GM19043 (cell line): ENCODE measurements at regions not wholly inside any gene's neighbourhood (a gene's known extent, or its start where the extent isn't known, plus 50 kb on each side); places are given as distances from the start of the nearest gene placed in this dataset.
"Not testable (repeated sequence)": the region's sequence is repeated elsewhere in the genome, so short reads cannot be mapped to it uniquely, and the experiment has no call there.

ENCODE experiments used
- ATAC-seq: cut with Tn5 transposase; IDR thresholded peaks from one replicate; pipeline ENCODE4 v1.9.1; 2021; ENCODE audit warnings: low read depth; ENCODE audit not compliant: unreplicated experiment

- peak; percentile 64 for ATAC-seq
These were observed 317.8 kb downstream of the SH2D4B start for GRCh38 chr10:80855348-80855971.

DNA sequence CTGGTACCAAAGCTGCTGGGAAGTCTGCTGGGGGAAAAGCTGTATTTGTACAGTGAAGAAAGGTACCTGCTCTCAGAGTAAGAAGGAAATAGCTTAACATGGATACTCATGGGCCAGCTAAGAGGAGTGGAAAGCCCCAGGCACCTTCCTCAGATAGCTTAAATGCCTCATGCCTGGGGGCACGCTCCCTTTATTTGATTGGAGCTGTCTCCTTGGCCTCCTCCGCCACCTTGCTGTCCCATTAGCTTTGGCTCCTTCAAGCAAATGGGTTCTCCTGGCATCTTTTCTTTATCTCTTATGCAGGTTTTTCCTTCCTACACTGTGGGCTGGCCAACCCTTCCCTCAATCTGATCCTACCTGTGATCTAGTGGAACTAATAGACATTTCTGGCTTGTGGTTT is 318.5 kb downstream of the SH2D4B start:
- ATAC-seq: no peak

GRCh38 chr10:80859279-80859678 is 321.6 kb downstream of the SH2D4B start:
- not testable (repeated sequence) for ATAC-seq

DNA sequence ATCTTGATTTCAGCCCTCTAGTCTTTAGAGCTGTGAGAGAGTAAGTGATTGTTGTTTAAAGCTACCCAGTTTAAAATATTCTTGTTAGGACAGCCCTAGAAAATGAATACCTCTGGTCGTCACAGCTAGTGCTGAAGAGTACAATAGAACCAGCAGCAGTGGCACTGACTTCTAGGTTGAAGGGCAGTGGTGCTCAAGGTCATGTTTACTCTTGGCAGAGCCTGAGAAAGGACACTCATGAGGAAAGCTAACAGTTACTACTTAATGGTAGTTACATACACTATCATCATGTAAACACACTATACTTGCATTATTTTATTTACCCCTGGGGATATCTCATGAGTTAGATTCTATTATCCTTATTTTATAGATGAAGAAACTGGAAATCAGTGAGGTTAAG is 323.0 kb downstream of the SH2D4B start:
- ATAC-seq: no peak

DNA sequence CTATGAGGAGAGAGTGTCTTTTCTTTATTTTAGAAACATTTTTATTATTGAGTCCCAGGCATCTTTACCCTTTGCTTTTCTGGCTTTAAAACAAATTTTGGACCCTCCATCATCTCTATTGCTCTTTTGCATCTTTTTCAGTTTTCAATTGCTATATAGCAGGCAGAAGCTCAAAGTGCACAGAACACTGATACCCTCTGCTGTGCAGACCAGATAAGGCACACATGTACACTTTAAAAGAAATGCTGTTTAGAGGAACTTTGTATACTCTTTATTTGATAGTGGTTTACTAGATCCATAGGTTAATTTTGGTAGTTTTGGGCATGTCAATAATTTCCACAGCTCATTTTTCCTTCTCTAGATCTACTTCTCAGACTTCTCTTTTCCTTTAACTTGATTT is 324.2 kb downstream of the SH2D4B start:
- no peak for ATAC-seq

GRCh38 chr10:80870282-80870681 is 332.6 kb downstream of the SH2D4B start:
- ATAC-seq: peak; percentile 88

DNA sequence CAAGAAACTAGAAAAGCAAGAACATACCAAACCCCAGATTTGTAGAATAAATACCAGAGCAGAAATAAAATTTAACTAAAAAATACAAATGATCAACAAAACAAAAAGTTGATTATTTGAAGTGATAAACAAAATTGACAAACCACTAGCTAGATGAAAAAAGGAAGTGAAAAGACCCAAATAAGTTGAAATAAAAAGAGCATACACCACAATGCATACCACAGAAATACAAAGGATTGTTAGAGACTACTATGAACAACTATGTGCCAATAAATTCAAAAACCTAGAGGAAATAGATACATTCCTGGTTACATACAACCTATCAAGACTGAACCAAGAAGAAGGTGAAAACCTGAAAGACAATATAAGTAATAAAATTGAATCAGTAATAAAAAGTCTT is 333.4 kb downstream of the SH2D4B start:
- no peak for ATAC-seq

DNA sequence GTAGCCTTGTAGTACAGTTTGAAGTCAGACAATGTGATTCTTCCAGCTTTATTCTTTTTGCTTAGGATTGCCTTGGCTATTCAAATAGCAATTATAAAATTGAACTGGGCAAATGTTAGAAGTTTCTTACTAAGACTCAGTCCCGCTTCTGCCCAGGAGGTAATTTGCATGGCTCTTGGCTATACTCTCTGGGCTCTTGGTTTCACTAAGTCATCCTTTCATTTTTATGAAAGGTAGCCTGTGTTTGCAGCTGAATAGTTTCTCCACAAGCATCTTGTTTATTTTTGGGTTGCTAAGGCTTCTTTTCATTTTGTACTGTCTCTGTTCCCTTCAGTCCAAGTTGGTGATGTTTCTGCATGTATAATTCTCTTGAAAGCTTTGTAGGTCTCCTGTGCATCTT is 340.6 kb downstream of the SH2D4B start:
- ATAC-seq: no peak

- ATAC-seq: no peak
These were observed 352.4 kb downstream of the SH2D4B start for GRCh38 chr10:80890146-80890545.

DNA sequence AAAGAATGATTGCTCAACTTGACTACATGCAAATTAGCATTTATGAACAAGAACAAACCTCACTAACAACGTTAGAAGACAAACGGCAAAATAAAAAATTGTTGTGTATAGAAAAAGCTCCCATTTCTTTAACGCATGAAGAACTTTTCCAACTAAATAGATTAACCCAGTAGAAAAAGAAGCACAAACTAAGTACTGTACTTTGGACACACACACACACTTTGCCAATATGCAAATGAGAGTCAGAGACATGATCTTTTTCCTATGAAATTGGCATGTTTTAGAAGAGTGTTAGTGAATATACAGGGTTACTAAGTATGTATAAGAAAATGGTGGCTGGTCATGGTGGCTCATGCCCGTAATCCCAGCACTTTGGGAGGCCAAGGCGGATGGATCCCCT is 355.6 kb downstream of the SH2D4B start:
- ATAC-seq: no peak

GRCh38 chr10:80894311-80894791 is 356.6 kb downstream of the SH2D4B start:
- no peak for ATAC-seq

DNA sequence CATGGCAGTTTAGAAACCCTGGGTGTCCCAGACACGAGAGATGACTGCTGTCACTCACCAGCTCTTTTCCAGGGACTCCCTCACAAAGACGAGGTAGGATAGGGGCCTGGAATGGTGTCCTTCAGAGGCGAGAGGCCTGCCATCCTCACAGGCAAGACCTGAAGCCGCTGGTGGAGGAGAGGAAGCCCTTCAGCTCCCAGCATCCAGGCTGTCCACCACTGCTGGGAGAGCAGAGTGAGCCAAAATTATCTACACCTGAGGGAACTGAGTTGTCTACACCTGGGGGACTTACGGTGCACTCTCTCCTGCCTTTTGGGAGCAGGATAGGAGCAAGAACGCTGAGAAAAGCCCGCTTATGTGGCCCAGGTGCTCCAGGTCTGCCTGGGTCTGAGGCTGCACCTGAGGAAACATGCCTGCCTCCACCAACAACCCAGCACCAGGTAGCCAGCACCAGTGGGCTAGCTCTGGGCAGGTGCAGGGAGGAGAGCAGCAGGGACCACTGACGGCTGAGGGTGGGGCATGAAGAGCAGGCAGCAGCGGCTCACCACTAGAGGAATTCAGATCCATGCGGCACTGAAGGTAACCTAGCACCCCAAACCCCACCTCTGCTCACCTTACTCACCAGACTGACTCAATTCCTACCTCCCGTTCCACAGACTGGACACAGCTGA is 357.2 kb downstream of the SH2D4B start:
- ATAC-seq: no peak

DNA sequence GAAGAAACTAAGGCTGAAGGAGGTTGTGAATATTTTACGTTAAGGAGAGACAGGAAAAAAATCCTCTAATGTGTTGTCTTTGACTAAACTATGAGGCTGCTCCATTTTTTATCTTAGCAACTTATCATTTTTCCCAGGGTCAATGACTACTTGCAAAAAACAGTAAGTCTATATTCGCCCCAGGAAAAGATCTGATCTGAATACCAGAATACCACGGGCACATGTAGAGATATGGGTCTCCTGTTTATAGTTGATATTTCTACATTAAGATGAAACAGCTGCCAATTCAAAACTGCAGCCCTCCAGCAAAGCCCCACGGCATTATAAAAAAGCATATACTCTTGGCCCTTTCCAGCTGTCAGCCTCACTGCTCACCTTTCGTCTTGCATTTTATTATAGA is 358.4 kb downstream of the SH2D4B start:
- no peak for ATAC-seq

- ATAC-seq: no peak
These were observed 359.3 kb downstream of the SH2D4B start for GRCh38 chr10:80896959-80897358.

DNA sequence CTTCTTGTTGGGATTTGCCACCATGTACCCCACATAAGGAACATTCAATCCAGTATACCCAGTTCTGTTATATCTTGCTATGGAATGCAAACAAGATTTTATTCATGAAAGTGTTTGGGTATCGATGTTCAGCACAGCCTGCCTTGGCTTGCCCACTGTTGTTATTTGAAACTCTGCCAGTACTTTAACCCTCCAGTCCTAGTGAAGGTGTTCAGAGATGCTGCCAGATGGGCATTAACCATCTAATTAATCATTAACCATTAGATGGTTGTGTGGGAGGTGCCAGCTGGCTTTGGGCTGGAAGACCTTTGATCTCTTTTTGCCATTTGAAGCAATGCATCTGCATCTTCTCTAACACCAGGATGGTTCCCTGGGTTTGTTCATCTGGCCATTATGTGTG is 363.0 kb downstream of the SH2D4B start:
- no peak for ATAC-seq

DNA sequence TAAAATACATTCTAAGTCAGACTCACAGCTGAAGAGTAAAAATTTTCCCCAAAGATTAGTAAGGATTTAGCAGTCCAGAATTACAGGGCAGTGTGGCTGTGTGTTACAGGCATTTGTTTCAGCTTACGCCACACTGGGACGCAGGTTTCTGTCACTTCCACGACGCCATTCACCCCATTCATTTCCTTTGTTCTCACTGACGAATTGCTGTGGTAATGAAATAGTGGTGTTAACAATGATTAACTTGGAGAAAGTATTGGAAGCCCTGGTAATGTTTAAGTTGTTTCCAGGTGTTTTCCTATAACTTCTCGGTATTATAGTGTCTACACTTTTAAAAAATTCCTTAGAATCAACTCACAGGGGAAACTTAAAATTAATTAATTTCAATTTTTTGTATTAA is 370.9 kb downstream of the SH2D4B start:
- ATAC-seq: no peak

- no peak for ATAC-seq
These were observed 371.6 kb downstream of the SH2D4B start for GRCh38 chr10:80909254-80909653.

DNA sequence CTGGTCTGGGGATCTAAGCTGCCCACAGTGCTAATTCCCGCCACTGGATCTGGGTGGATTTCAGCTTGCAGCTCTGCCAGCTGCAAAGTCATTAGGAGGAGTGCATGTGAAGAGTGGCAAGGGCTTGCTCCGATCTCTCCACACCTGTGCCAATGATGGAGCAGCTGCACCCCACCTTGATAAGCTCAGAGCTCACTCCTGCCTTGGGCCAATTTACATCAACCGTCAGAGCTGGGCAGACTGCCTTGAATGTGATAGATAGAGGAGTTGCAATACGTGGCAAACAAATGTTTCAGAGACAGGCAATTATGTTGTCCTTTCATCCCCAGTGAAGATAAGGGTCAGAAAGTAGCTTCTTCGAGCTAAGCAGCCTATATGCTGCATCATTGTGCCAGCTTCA is 379.9 kb downstream of the SH2D4B start:
- ATAC-seq: no peak

DNA sequence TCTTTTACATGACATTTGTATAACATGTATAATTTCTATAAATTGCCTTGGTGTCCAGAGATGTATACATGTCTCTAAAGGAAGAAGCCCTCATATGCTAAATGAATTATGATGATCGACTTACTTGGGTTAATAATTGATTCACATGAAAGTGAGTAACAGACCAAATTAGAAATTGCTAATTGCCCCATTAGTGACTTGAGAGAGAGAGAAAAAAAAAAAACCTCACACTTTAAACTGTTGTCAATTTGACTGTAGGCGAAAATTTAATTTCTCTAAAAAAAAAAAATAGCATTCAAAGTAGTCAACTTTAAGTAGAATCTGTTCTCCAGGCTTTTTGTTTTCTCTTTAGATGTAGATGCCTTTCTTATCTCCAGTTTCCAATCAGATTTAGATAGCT is 383.3 kb downstream of the SH2D4B start:
- ATAC-seq: no peak

- ATAC-seq: no peak
These were observed 386.6 kb downstream of the SH2D4B start for GRCh38 chr10:80924063-80924952.

GRCh38 chr10:80927419-80928078 is 389.8 kb downstream of the SH2D4B start:
- ATAC-seq: no peak
